ENCODE measurements at regions not wholly inside any gene's neighbourhood (a gene's known extent, or its start where the extent isn't known, plus 50 kb on each side); places are given as distances from the start of the nearest gene placed in this dataset.

GRCh38 chr4:28475381-28475780 lies 1614.7 kb downstream of the STIM2 start:
- TF ChIP-seq, protein P1, sequence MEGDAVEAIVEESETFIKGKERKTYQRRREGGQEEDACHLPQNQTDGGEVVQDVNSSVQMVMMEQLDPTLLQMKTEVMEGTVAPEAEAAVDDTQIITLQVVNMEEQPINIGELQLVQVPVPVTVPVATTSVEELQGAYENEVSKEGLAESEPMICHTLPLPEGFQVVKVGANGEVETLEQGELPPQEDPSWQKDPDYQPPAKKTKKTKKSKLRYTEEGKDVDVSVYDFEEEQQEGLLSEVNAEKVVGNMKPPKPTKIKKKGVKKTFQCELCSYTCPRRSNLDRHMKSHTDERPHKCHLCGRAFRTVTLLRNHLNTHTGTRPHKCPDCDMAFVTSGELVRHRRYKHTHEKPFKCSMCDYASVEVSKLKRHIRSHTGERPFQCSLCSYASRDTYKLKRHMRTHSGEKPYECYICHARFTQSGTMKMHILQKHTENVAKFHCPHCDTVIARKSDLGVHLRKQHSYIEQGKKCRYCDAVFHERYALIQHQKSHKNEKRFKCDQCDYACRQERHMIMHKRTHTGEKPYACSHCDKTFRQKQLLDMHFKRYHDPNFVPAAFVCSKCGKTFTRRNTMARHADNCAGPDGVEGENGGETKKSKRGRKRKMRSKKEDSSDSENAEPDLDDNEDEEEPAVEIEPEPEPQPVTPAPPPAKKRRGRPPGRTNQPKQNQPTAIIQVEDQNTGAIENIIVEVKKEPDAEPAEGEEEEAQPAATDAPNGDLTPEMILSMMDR (IDR thresholded peaks at IDR 0.05; ENCODE audit: insufficient read depth, low read length), result no peak
- DNase-seq (ENCODE audit: low read depth), result no peak
- no peak overlapping the region for H3K4me3 ChIP-seq (ENCODE audit: low read depth, low read length)

DNA sequence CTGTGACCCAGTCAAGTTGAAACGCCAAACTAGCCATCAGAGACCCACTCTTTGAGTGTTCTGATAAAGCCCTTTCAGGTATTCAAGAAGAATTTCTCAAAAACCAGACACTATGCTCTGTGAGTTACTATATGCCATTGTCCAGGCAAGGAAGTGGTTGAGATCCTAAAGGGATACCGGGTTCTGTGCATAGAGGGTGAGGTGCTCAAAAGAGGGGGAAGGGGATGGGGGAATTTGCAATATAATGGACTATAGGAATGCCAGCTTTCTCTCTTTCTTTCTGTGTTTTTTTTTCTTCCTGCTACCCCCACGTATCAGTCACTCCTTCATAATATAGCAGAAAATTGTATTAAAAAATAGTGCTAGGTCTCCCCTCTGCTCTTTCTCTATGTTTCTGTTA lies 1619.0 kb downstream of the STIM2 start:
- no peak overlapping the region for H3K4me3 ChIP-seq (ENCODE audit: low read depth, low read length)
- TF ChIP-seq, protein P1 (IDR thresholded peaks at IDR 0.05; ENCODE audit: insufficient read depth, low read length), result no peak
- DNase-seq (ENCODE audit: low read depth), result no peak

GRCh38 chr4:28481565-28481964 lies 1620.9 kb downstream of the STIM2 start:
- TF ChIP-seq, protein P1 (IDR thresholded peaks at IDR 0.05; ENCODE audit: insufficient read depth, low read length), result no peak
- DNase-seq (ENCODE audit: low read depth), result no peak
- H3K4me3 ChIP-seq (ENCODE audit: low read depth, low read length), result no peak overlapping the region

GRCh38 chr4:28482580-28483270 lies 1622.1 kb downstream of the STIM2 start:
- TF ChIP-seq, protein P1 (IDR thresholded peaks at IDR 0.05; ENCODE audit: insufficient read depth, low read length), result no peak
- no peak for DNase-seq (ENCODE audit: low read depth)
- H3K4me3 ChIP-seq (ENCODE audit: low read depth, low read length), result no peak overlapping the region

GRCh38 chr4:28488021-28488420 lies 1627.4 kb downstream of the STIM2 start:
- TF ChIP-seq, protein P1 (IDR thresholded peaks at IDR 0.05; ENCODE audit: insufficient read depth, low read length), result no peak
- no peak for DNase-seq (ENCODE audit: low read depth)
- no peak overlapping the region for H3K4me3 ChIP-seq (ENCODE audit: low read depth, low read length)

DNA sequence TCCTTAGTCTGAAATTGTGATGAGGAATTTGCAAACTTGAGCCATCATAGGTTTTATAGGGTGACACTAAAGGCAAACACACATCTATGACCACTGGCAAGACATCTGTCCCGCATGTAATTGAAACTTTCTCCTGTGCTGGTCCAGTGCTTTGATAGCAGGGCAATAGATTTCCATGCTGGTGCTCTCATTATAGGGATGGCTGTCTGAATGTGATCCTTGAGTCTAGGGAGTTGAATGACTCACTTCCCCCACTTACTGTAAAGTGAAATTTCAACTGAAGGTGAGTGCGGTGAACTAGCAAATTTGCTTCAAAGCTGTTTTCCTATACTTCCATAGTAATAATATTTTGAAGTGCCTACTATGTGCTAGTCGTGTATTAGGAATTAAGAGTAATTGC lies 1630.0 kb downstream of the STIM2 start:
- DNase-seq (ENCODE audit: low read depth), result peak; percentile 4
- TF ChIP-seq, protein P1 (IDR thresholded peaks at IDR 0.05; ENCODE audit: insufficient read depth, low read length), result no peak
- no peak overlapping the region for H3K4me3 ChIP-seq (ENCODE audit: low read depth, low read length)

DNA sequence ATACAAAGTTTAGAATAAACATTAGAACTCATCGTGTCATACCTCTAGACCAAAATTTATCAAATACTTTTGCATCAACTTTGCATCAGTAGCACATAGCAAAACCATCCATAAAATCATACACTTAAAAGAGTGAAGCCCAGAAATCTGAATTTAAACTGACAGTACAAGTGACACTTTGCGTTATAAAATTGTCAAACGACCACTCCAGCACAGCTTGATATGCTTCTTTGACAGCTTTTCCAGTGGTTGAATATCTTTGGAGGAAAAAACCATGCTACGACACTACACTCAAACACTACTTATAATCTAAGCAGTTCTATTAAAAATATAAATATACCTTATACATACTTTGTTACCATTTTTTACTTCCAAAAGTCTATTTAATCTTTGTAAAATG lies 1644.4 kb downstream of the STIM2 start:
- H3K4me3 ChIP-seq (ENCODE audit: low read depth, low read length), result no peak overlapping the region
- DNase-seq (ENCODE audit: low read depth), result no peak
- TF ChIP-seq, protein P1 (IDR thresholded peaks at IDR 0.05; ENCODE audit: insufficient read depth, low read length), result no peak

Data from fibroblast of the aortic adventitia (primary cell).